CD14-positive monocyte (primary cell): ENCODE measurements at regions not wholly inside any gene's neighbourhood (a gene's known extent, or its start where the extent isn't known, plus 50 kb on each side); places are given as distances from the start of the nearest gene placed in this dataset.

Source experiments
- DNase-seq, 3 donors: peaks; one replicate each; pipeline ENCODE4 v3.0.0-alpha.2; 2011 to 2022
- H2AFZ ChIP-seq: 2 replicates; pipeline ENCODE4 v1.6.0; 2012; ENCODE audit warnings: mild to moderate bottlenecking, low read depth, low read length, inconsistent platforms; ENCODE audit not compliant: insufficient read depth, poor library complexity, severe bottlenecking
- H3K27ac ChIP-seq, 2 donors: 1 replicate in 1 of 2; 2 replicates in 1 of 2; pipeline ENCODE4 v1.5.1; 2012 to 2013; ENCODE audit warnings: low read length in 2 of 2, control low read depth in 1 of 2, inconsistent platforms in 1 of 2, low read depth in 1 of 2, mild to moderate bottlenecking in 1 of 2
- H3K27me3 ChIP-seq, 2 donors: one replicate each; pipeline versions ENCODE4 v1.6.0 to v1.6.1; 2011 to 2013; ENCODE audit warnings: low read length in 2 of 2; ENCODE audit not compliant: control insufficient read depth in 2 of 2, insufficient read depth in 2 of 2
- H3K36me3 ChIP-seq, 2 donors: replicated peaks in 1 of 2; 1 replicate in 1 of 2; 2 replicates in 1 of 2; pipeline versions ENCODE4 v1.5.1 to v1.6.1; 2012 to 2013; ENCODE audit warnings: low read length in 2 of 2, control low read depth in 1 of 2, inconsistent platforms in 1 of 2, mild to moderate bottlenecking in 1 of 2; ENCODE audit not compliant: insufficient read depth in 2 of 2, control insufficient read depth in 1 of 2
- H3K4me1 ChIP-seq, 2 donors: 1 replicate in 1 of 2; 2 replicates in 1 of 2; pipeline versions ENCODE4 v1.5.1 to v1.6.1; 2012 to 2013; ENCODE audit warnings: low read length in 2 of 2, control low read depth in 1 of 2, inconsistent platforms in 1 of 2, mild to moderate bottlenecking in 1 of 2, moderate library complexity in 1 of 2; ENCODE audit not compliant: insufficient read depth in 2 of 2, control insufficient read depth in 1 of 2
- H3K4me2 ChIP-seq: replicated peaks from 2 replicates; pipeline ENCODE3; 2012; ENCODE audit warnings: low read length, moderate library complexity, mild to moderate bottlenecking; ENCODE audit not compliant: poor library complexity, severe bottlenecking; ENCODE audit errors: extremely low read depth
- H3K4me3 ChIP-seq, 3 experiments: fragments of 200-600 bp in 1 of 3; sonication (generic) in 1 of 3; replicated peaks in 1 of 3; 1 replicate in 2 of 3; 2 replicates in 1 of 3; pipeline ENCODE4 v1.5.1; 2011 to 2013; ENCODE audit warnings: low read length in 3 of 3, mild to moderate bottlenecking in 3 of 3, control low read depth in 2 of 3, low read depth in 2 of 3, inconsistent platforms in 1 of 3, moderate library complexity in 1 of 3
- H3K79me2 ChIP-seq: 2 replicates; pipeline ENCODE4 v1.6.0; 2012; ENCODE audit warnings: mild to moderate bottlenecking, control low read depth, inconsistent platforms, low read length, moderate library complexity; ENCODE audit not compliant: insufficient read depth
- H3K9ac ChIP-seq: 2 replicates; pipeline ENCODE4 v1.6.0; 2017; ENCODE audit warnings: low read length, mild to moderate bottlenecking; ENCODE audit not compliant: insufficient read depth, poor library complexity, severe bottlenecking
- H3K9me3 ChIP-seq, 2 donors: replicated peaks in 1 of 2; 1 replicate in 1 of 2; 2 replicates in 1 of 2; pipeline versions ENCODE4 v1.5.1 to v1.6.1; 2012 to 2013; ENCODE audit warnings: low read length in 2 of 2, control low read depth in 1 of 2; ENCODE audit not compliant: control insufficient read depth in 1 of 2, insufficient read depth in 1 of 2
- H4K20me1 ChIP-seq: 2 replicates; pipeline ENCODE4 v1.6.0; 2012; ENCODE audit warnings: mild to moderate bottlenecking, low read length, control low read depth, moderate library complexity; ENCODE audit not compliant: insufficient read depth
- H3K27ac Mint-ChIP-seq, 7 donors: one replicate each; pipeline ENCODE4 v1.8.0; 2020; ENCODE audit warnings: mild to moderate bottlenecking in 7 of 7, mixed read lengths in 7 of 7, moderate library complexity in 6 of 7, inconsistent platforms in 2 of 7
- H3K27me3 Mint-ChIP-seq, 3 donors: one replicate each; pipeline ENCODE4 v1.8.0; 2021 to 2022; ENCODE audit warnings: low read depth in 3 of 3, mild to moderate bottlenecking in 3 of 3, mixed read lengths in 3 of 3, moderate library complexity in 3 of 3, inconsistent platforms in 1 of 3
- H3K36me3 Mint-ChIP-seq, 2 donors: one replicate each; pipeline ENCODE4 v1.8.0; 2020; ENCODE audit warnings: mixed read lengths in 2 of 2, inconsistent platforms in 1 of 2, mild to moderate bottlenecking in 1 of 2
- H3K4me1 Mint-ChIP-seq: one replicate; pipeline ENCODE4 v1.8.0; 2020; ENCODE audit warnings: mild to moderate bottlenecking, mixed read lengths
- H3K4me3 Mint-ChIP-seq, 2 donors: one replicate each; pipeline ENCODE4 v1.8.0; 2020; ENCODE audit warnings: mild to moderate bottlenecking in 2 of 2, mixed read lengths in 2 of 2, moderate library complexity in 1 of 2
- H3K9me3 Mint-ChIP-seq, 7 donors: one replicate each; pipeline ENCODE4 v1.8.0; 2020 to 2022; ENCODE audit warnings: mixed read lengths in 7 of 7, mild to moderate bottlenecking in 6 of 7, moderate library complexity in 6 of 7, inconsistent platforms in 2 of 7
- CTCF ChIP-seq: fragments of 200-600 bp; IDR thresholded peaks from one replicate; pipeline ENCODE4 v1.8.0; 2022; ENCODE audit warnings: antibody characterized with exemption, mild to moderate bottlenecking
- whole genome bisulfite sequencing: methylation state at CpG from one replicate; pipeline ENCODE4 v1.1.5; 2013; ENCODE audit warnings: missing lambda C conversion rate; ENCODE audit not compliant: insufficient coverage; 5-methylcytosine and 5-hydroxymethylcytosine counted together
- intact Hi-C, 2 donors: fragments of 100-400 bp; cut with micrococcal nuclease; formaldehyde crosslinking; loops; one replicate each; pipeline versions ENCODE4 v1.15.0 to v1.15.1; 2023

- Histone ChIP-seq H3K27ac (no peak overlapping the region), H2AFZ (no peak overlapping the region), H3K9me3 (no peaks in the 10 kb centered on the region), H3K36me3 (no peaks in the 10 kb centered on the region), H3K27me3 (no peaks in the 10 kb centered on the region), H3K79me2 (no peaks in the 10 kb centered on the region), H3K9ac (no peak overlapping the region), H3K4me1 (no peaks in the 10 kb centered on the region), H3K4me2 (no peak overlapping the region), H4K20me1 (no peaks in the 10 kb centered on the region), H3K4me3 (no peak overlapping the region)
- peak overlapping the region in 1 of 7 donors; percentile 39 for H3K27ac Mint-ChIP-seq
- H3K27me3 Mint-ChIP-seq = peaks cover 0 to 3% (median 0%) of the 10 kb centered on the region in 3 donors
- no peak overlapping the region for H3K4me3 Mint-ChIP-seq
- intact Hi-C loops = no loop called here
- WGBS = no CpG with 5 or more reads among the region's 5 CpGs
- H3K9me3 Mint-ChIP-seq = peaks cover 3 to 10% (median 4%) of the 10 kb centered on the region in 7 donors
- no peak for DNase-seq
- H3K36me3 Mint-ChIP-seq = no peaks in the 10 kb centered on the region
- no peaks in the 10 kb centered on the region for H3K4me1 Mint-ChIP-seq
- no peak for TF ChIP-seq CTCF
Observed at GRCh38 chr21:25359724-25360123, 247.6 kb downstream of the MRPL39 start.

GRCh38 chr21:25350056-25350455 lies 257.2 kb downstream of the MRPL39 start:
- Histone ChIP-seq H3K4me1 (no peaks in the 10 kb centered on the region), H3K36me3 (no peaks in the 10 kb centered on the region), H3K4me3 (no peak overlapping the region), H3K27ac (no peak overlapping the region), H3K9me3 (no peaks in the 10 kb centered on the region), H4K20me1 (no peaks in the 10 kb centered on the region), H3K79me2 (no peaks in the 10 kb centered on the region), H2AFZ (no peak overlapping the region), H3K9ac (no peak overlapping the region), H3K4me2 (no peak overlapping the region), H3K27me3 (no peaks in the 10 kb centered on the region)
- Mint-ChIP-seq H3K9me3 (peaks cover 0 to 7% (median 3%) of the 10 kb centered on the region in 7 donors), H3K27ac (no peak overlapping the region), H3K36me3 (no peaks in the 10 kb centered on the region), H3K27me3 (peaks cover 2 to 4% (median 2%) of the 10 kb centered on the region in 3 donors), H3K4me1 (no peaks in the 10 kb centered on the region), H3K4me3 (no peak overlapping the region)
- TF ChIP-seq CTCF = peak; percentile 18
- 82% methylated on average over 4 of the region's 6 CpGs for WGBS
- intact Hi-C loops = no loop called here
- no peak for DNase-seq
